ENCODE measurements at regions not wholly inside any gene's neighbourhood (a gene's known extent, or its start where the extent isn't known, plus 50 kb on each side); places are given as distances from the start of the nearest gene placed in this dataset.

DNA sequence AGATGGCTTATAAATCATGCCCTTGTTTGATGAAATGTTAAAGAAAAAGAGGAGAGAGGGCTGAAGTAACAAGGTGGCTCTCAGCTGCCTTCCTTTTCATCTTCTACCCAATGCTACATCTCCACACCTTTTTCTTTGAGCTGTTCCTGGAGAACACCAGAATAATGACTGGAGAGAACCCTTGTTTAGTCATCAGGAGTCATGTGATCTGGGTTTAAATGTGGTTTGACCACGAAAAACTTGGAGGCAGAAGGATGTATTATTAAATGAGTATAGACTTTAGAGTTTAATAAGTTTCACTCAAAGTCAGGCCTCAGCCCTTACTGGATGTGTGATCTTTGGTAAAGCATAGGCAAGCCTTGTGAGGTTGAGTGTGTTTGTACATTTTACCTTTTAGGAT is 230.3 kb upstream of the TBL1XR1 start:
- DNase-seq (ENCODE audit: low read depth): peak; percentile 53
- no peak overlapping the region for H3K4me3 ChIP-seq (ENCODE audit: low read depth, low read length)
- TF ChIP-seq, protein P1, sequence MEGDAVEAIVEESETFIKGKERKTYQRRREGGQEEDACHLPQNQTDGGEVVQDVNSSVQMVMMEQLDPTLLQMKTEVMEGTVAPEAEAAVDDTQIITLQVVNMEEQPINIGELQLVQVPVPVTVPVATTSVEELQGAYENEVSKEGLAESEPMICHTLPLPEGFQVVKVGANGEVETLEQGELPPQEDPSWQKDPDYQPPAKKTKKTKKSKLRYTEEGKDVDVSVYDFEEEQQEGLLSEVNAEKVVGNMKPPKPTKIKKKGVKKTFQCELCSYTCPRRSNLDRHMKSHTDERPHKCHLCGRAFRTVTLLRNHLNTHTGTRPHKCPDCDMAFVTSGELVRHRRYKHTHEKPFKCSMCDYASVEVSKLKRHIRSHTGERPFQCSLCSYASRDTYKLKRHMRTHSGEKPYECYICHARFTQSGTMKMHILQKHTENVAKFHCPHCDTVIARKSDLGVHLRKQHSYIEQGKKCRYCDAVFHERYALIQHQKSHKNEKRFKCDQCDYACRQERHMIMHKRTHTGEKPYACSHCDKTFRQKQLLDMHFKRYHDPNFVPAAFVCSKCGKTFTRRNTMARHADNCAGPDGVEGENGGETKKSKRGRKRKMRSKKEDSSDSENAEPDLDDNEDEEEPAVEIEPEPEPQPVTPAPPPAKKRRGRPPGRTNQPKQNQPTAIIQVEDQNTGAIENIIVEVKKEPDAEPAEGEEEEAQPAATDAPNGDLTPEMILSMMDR (conservative IDR thresholded peaks at IDR 0.05; ENCODE audit: low read depth, low read length): no peak

DNA sequence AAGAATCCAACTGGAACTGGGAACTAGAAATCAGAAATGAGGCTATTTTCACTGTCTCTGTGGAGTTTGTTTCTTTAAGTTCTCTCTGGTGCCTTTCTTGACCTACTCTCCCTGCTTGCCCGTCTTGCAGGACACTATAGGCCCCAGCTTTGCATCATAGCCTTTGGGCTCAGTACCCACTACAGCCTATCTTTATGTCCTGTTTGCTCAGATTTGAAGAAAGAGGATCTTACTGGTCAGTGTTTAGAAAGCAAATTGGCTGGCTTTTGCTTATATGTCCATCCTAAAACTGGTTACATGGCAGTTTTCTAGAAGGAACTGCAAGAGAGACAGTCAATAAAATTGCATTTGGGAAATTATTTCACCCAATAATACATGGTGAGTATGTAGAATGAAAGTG is 231.8 kb upstream of the TBL1XR1 start:
- TF ChIP-seq, protein P1 (conservative IDR thresholded peaks at IDR 0.05; ENCODE audit: low read depth, low read length): no peak
- no peak overlapping the region for H3K4me3 ChIP-seq (ENCODE audit: low read depth, low read length)
- no peak for DNase-seq (ENCODE audit: low read depth)

DNA sequence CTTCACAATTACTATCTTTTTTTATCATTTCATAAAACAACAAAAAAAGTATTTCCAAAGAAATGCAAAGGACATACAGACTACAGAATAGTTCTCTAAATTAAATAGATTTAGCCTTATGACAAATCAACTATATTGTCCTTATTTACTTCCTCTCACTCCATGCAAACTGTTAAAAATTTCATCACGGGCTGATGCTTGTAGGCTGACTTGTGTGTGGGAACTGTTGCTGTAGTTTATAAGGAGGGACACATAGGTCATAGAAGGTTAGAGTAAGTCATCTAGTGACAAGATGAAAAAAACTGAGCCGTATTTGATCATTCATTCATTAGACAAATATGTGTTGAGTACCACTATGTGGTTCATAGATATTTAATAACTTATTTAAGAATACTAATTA is 232.5 kb upstream of the TBL1XR1 start:
- TF ChIP-seq, protein P1 (conservative IDR thresholded peaks at IDR 0.05; ENCODE audit: low read depth, low read length): no peak
- no peak overlapping the region for H3K4me3 ChIP-seq (ENCODE audit: low read depth, low read length)
- DNase-seq (ENCODE audit: low read depth): no peak

DNA sequence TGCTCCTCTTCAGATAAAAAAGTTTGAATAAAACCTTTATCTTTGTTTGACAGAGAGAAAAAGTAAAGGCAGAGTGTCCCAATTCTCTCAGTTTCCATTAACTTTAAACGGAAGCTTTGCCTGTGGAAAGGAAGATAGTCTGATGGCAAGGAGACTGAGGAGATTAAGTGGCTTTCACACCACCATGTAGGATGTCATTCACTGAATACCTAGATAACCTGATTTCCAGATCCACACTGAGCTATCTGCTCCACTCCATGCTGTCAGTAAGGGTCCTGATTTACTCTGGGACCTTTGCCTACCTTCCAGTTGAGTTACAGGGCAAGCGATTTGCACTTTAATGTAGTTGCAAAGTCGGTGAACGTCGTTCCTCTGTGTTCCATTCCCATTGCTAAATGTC is 233.4 kb upstream of the TBL1XR1 start:
- H3K4me3 ChIP-seq (ENCODE audit: low read depth, low read length): no peak overlapping the region
- TF ChIP-seq, protein P1 (conservative IDR thresholded peaks at IDR 0.05; ENCODE audit: low read depth, low read length): no peak

DNA sequence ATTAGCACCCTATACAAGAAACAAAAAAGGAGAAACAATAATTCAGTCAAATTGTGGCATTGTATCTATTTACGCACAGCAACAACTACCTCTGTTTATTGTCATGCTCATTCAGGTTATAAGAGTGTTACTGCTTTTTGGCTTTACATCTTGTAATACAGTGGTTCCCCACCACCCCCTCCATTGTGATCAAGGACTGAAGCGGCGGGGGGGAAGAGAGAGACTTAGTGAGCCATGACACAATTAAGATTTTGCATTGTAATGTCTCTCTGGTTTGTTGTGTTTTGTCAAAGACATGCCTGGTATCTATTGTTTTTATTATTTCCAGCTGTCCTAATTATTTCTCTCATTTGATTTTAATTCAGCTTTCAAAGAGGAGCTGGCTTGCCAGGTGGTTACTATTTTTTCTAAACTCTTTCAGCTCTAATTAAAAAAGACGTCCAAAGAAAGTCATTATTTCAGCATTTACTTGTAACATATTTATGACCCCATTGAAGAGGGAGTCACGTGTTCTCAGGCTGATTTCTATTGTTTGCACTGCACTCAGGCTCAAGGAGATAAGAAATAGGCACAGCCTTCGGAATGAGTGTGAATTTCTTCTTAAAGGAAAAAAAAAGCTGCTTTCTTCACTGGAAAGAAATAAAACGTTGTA is 234.4 kb upstream of the TBL1XR1 start:
- TF ChIP-seq, protein P1 (conservative IDR thresholded peaks at IDR 0.05; ENCODE audit: low read depth, low read length): no peak
- no peak overlapping the region for H3K4me3 ChIP-seq (ENCODE audit: low read depth, low read length)
- DNase-seq (ENCODE audit: low read depth): no peak

More for the DNA sequence above, 233.4 kb upstream of the TBL1XR1 start:
- no peak for DNase-seq (ENCODE audit: low read depth)

DNA sequence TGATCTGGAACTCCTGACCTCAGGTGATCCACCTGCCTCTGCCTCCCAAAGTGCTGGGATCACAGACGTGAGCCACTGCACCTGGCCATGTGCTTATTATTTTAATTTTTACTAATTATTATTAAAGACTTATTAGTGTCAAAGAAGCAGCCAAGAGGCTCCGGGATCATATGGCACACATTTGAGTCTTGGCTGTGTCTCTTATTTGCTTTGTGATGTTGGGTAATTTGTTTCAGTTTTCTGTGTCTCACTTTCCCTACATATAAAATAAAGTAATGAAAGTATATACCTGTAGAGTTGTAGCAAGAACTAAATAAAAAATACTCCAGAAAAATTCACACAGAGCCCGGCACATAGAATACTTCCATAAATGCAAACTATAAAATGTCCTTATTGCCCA is 238.0 kb upstream of the TBL1XR1 start:
- TF ChIP-seq, protein P1 (conservative IDR thresholded peaks at IDR 0.05; ENCODE audit: low read depth, low read length): no peak

More for the DNA sequence above, 238.0 kb upstream of the TBL1XR1 start:
- H3K4me3 ChIP-seq (ENCODE audit: low read depth, low read length): no peak overlapping the region
- no peak for DNase-seq (ENCODE audit: low read depth)

Measured in choroid plexus epithelial cell (primary cell).